GM19438 (cell line): ENCODE measurements at regions not wholly inside any gene's neighbourhood (a gene's known extent, or its start where the extent isn't known, plus 50 kb on each side); places are given as distances from the start of the nearest gene placed in this dataset.

Experiments
- ATAC-seq: cut with Tn5 transposase; IDR thresholded peaks from one replicate; pipeline ENCODE4 v1.9.1; 2021; ENCODE audit warnings: low read depth; ENCODE audit not compliant: unreplicated experiment

DNA sequence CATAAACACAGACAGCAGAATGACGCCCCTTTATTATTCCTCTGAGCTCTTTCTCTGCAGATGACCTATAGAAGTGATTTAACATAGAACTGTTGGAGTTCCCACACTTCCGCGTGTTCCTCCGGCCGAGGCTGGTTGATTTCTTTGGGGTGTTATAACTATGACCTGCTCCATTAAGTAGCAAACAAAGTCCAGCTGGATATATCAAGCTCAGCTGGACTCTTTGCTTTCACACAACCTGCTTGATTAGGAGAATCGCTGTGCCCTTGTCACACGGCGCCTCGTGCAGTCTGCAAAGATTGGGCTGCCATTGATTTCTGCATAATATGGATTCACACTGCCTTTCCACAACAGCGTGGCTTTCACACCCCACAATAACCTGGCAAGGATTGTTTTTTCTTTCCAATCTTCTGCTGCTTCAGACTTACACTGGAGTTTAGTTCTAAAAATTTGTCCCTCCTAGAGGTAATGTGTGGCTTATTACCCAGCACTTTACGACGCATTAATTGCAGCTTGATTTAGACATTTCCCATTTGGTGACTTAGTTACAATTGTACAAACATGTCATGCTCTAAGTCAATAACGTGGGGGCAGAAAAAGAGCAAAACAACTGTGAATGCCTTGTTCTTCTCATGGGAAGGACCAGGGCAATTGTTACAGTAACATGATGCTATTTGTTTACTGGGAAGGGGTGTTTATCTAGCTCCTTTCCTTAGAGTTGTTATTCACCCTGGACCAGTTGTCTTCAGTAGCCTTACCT lies 485.7 kb downstream of the TXNL1 start:
- ATAC-seq = no peak

DNA sequence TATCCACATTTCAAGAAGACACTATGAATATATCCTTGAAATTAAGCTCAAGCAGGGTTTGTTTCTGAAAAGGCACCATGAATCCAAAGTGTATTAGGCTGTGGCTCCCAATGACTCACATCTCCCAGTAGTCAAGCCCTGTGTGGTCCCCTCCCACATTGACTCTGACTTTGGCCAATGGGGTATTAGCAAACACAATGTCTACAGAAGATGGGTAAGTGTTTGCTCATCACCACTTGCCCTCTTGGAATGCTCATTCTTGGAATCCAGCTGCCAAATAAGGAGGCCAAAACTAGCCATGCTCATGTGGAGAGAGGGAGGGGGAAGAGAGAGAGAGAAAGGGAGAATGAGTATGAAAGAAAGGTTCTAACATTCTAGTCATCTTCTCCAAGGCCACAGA lies 490.0 kb downstream of the TXNL1 start:
- no peak for ATAC-seq

DNA sequence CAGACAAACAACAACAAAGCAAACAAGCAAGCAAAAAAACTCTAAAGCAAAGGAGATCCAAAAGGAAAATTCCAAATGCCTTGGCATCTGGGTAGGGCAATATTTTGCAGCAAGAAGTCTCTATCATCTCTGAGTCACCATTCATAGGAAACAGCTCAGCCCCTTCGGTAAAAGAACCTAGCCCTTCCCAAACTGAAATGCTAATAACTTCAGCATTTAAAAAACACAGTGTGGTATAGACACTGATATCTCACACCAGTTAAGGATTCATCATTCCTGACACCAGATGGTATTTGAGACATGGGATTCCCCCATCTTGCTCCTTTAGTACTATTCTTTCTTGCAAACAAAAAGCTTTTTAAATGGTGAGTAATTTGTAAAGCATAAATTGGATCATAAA lies 491.8 kb downstream of the TXNL1 start:
- no peak for ATAC-seq

DNA sequence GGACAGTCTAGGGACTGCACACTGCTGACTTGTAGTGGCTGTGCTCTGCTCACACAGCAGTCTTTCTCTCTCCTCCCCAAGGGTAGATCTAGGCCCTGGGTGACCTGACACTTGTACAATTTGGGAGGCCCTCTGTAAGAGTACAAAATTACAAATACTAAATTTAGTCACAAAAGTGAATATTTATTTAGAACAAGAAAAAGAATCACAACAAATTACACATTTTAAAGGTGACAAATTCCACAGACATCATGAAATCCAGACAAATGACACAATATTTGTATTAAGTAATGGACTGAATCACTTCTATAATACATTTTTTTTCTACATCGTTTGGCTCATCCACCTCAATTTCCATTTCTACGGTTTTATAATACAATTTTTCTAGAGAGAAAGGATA lies 496.4 kb downstream of the TXNL1 start:
- ATAC-seq = no peak

DNA sequence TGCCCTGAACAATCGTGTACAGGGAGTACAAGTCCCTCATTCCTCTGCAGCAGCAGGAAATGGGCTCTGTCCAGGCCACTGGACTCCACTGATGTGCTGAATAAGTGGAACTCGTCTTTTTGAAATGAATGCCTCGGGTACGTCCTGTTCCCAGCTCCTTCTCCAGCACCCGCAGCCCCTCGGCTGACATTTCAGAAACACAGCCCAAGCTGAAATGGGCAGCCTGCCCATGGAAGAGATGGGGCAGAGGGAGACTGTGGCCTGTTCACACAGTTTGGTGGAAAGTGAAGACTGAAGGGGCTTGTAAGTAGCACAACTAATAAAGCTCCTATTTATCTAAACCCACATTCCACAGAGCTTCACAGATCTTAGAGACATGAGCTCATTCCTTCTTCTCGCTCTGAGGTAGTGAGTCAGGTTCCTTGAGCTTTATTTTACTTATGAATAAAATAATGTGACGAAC lies 498.6 kb downstream of the TXNL1 start:
- no peak for ATAC-seq

DNA sequence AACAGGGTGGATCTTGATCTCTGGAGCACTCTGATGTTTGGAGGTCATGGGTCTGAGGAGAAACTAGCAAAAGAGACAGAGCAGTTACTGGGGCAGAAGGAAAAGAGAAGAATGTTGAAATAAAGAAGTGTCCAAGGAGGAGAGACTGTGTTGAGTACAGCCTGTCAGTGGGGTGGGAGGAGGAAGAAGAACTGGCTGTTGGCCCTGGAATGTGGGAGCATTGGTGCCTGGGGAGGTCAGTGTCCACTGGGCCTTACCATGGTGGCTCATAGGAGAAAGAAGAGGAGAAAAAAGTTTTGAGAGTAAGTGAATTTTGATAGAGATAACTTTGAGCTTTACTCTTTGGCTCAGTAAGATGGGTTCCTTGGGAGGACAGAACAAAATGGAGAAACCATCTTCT lies 499.0 kb downstream of the TXNL1 start:
- ATAC-seq = no peak

DNA sequence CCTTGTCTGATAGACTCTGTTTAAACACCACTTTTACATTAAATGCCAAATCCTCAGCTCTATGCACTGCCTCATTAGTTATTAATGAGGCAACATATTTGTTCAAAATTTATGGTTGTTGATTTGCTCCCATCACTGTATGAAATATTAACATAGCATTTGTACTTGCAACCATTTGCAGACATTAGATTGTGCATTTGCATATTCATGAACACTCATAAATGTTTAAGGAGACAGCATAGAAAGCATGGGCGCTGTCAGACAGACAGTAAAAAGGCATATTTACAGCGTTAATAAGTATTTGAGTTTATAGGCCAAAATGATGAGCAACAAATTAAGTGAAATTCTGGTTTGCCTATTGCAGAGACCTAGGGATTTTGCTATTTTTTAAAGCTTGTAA lies 502.3 kb downstream of the TXNL1 start:
- ATAC-seq = no peak

DNA sequence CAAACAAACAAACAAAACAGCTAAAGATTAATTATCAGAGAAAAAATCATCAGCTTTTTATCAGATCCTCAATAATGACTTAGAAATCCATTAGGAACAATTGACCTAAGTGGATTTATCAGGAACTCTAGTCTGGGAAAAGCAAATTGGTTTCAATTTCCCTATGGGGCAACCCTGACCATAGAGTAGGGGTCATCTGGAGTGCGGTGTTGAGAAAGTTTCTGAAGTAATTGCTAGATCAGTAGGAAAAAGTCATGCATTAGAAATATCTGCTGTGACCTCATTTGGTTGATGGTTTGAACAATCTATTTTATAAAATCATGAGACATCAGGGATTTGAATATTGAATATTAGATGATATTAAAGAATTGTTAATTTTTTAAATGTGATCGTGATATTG lies 507.9 kb downstream of the TXNL1 start:
- ATAC-seq = no peak

DNA sequence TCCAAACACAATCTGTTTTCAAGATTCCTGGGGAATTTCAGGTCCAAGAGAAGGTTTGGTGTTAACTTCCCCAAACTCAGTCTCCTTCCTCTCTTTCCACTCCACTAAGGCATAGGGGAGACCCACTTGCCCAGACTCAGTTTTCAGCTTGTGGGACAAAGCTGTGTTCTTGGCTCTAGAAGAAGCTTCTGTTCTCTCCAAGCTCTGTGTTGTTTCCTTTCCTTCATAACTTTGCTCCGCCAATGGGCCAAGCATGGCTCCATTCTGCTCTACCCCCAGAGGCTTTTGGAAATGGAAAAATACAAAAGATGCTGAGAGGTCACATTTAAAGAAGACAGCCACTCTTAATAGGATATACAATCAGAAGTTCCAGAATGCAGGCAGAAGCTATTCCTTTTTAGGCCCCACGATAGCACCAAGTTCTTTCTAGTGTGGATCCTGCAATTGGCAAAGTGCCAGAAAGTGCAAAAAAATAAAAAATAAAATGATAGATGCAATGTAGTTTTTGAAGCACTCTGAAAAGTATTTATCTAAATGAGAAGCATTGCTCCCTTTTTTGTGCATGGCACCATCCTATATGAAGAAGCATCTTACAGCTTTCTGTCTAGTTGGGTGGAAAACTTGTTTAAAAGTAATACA lies 510.1 kb downstream of the TXNL1 start:
- ATAC-seq = no peak

DNA sequence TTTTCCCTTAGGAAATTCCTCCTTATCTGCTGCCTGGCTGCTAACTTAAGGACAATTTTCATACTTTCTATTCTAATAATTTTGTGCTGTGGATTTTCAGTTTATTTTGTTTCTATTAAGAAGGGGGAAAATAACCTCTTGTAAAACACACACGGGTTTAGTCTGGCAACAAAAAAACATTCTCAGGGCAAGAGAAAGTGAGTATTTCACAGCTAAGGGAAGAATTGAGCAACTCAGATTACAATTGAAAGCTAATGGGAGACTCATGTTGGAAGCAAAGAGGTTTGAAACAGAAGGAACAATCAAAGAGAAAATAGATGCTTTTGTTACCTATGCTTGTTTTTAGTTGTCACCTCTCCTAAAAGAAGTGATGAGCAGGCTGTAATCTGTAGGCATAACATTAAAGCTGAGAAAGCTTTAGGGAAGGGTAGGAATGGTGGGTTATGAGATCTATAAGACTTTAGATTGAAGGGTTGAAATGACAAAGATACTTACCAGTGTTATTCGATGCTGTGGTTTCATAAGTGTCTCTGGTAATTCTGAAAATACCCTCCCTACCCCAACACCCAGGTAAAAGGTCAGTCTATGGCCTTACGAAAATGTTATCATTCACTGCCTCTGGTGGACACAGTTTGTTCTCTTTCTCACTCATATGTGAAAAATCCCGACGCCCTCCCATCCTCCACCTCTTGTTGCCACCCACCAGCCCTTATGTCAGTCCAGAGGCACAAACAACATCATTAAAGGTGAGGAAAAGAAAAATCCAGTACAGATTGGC lies 510.9 kb downstream of the TXNL1 start:
- ATAC-seq = no peak

DNA sequence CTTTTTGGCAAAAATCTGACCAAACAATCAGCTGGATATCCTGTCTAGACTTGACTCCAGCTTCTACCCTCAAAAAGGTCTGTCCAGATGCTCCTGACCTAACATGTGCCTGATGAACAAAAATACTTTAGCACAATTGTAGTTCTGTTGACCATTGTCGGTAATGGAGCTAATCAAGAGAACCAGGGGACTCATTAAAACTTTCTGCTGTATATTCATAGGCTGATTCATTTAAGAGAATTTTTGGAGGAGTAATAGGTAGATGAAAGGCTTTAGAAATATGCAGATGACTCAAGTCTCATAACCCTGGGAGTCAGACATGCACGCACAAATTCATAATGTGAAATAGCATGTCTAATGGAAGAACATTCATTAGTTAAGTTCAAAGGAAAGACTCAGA lies 514.2 kb downstream of the TXNL1 start:
- ATAC-seq = no peak

DNA sequence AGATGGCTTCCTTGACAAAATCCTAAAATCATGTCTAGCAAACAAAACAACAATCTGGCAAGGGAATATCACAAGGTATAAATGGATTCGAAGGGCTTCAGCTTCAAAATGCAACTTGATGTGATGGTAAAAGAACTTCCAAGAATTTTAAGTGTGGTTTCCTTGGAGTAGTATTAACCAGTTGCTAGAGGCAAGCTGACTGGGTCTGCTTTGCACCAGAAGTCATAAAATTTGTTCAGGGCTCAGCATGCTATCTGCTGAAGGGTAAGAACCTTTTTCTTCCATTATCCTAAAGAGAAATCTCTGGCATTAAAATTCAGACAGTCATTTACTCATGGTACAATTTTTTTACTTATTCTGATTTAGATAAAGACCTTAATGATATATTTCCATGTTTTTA lies 516.7 kb downstream of the TXNL1 start:
- ATAC-seq = no peak

DNA sequence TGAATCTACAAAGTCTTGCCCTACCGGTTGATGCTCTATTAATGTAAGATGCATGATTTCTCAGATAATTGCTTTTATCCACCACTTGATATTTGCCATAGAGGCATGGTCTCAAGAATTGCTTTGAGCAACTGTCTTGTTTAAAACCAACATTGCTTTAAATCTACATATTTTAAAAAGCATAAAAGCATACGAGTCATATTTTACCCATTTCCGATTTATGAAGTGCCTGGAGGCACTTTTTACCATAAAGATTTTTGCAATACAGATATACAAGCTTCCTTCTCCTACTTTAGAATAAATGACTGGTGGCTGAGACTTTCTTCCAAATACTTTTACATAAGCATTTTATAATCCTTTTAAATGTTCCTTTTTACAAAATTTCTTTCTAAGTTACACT lies 517.6 kb downstream of the TXNL1 start:
- no peak for ATAC-seq

DNA sequence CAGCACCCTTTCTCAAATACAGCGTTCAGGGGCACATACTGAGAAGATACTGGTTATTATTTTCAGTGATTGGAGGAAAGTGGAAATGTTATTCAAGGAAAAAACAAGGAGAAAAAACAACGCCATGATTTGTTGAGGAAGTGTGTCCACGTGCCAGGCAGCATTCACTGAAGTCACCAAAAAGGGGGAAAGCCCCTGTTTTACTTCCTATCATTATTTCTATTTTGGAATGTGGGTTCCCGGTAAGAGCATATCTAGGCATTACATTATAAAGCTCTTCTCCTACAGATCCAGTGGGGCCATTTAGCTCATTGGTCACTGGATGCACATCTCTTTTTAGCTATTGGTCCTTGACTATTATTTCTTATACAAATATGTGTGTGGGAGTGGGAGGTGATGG lies 518.7 kb downstream of the TXNL1 start:
- ATAC-seq = no peak

DNA sequence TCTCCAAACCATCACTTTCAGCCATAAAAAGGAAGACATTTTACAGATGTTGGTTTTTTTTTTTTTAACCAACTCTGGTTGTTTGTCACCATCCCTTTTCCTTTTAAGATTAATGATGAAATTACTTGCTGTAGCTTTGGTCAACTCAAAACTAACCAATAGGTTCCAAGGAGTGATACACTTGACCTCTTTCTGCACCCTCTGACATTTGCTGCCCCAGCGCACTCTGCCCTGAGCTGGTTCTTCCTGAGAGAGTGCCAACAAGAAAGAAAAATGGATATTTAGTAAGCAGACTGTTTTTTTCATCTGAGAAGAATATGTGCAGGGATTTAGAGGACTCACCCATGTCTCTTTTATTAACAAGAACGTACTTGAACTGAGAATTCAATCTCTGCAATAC lies 520.0 kb downstream of the TXNL1 start:
- no peak for ATAC-seq

DNA sequence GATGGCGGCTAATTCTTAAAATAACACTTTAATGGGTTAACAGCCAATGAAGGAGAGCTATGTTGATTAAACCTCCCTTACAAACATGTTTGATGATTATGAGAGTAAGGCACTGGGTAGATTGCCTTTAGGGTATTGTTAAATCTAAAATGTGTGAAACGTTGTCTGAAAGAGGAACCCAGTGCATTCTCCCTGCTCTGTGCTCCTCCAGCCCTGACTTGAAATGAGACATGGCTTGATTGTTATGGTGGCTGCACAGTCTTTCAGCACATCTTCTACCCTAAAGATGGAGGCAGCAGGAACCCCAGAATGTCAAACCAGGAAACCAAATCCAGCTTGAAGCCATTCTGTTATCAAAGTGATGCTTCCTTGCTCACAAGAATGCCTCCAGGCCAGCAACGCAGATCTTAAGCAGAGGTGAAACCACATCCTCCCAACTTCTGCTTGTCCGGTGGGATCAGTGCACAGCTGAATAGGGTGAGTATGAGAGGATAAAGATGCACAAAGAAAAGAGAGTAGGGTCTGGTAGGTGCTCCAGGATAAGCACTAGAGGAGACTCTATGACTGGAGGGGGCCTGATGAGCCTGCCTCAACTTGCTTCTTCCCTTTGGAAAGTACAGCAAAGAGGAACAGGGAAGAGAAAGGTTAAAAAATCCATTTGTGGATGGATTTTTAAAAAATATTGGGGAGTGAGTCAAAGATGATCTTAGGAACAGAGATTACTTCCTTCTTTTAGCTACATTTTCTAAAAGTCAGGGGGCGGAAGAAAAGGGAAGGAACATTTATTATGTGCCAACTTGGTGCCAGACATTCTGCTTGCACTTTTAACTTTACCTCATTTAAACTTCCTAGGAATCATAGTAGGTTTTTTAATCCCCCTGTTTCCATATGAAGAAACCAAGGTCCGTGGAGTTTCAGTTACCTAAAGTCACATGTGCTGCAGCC lies 523.0 kb downstream of the TXNL1 start:
- ATAC-seq = no peak

DNA sequence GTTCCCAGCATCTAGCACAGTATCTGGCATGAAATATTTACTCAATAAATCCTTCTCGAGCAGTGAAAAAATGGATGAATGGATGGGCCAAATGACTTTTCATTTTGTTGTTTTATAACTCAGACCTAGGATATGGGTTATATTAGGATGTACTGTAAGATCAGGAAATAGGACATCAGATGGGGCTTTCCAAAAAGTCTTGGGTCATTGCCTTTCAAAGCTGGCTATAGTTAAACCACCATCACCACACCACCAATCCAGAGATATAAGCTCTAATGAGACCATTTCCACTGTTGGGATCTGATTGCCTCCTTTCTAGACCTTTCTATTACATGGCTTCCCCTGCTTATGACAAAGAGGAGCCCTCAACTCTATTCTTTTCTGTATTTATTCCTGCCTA lies 525.0 kb upstream of the TCF4 start:
- ATAC-seq = no peak

DNA sequence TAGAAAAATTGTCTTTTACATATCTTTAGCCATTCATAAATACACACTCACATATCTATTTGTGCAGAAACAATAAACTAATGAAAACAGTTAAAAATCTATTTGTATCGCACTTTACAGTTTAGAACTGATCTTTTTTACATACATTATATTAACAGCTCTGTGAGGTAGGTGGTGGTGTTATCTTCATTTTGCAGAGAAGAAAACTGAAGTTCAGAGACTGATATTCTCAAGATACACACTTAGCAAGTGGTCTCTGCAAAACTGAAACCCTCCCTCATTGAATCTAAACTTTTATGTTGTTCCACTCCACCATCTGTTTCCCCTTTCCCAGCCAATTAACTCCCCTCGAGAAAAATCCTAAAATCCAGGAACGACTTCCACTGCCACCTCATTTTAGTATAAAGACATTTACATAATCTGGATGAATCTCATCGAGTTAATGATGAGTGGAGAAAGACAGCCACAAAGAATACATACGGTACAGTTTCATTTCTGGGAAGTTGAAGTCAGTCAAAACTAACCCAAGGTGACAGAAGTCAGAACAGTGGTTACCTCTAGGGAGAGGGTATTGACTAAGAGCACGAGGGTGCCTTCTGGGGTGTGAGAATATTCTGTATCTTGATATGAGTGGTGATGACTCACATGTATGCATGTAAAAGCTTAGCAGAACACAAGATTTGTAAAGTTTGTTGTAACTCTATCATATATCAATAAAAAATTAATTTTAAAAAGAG lies 524.2 kb upstream of the TCF4 start:
- ATAC-seq = peak; percentile 96

DNA sequence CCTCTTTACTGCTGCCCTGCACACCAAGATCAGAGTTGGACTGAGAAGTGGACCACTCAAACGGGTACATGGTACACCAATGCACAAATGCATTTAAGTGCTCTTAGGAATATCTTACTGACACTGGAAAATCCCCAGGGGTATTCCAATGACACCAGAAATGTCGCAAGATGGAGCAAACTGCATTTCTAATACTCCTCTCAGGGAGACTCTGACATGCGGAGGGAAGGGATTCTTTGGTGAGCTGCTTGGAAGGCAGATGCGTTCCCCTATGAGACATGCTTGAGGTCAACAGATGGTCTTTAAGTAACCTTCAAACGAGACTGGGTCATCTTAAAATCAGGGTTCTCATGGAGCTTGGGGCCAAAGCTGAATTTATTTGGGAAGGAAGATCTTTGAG lies 521.8 kb upstream of the TCF4 start:
- no peak for ATAC-seq
